Chondrocyte (in vitro differentiated cells): ENCODE measurements at regions not wholly inside any gene's neighbourhood (a gene's known extent, or its start where the extent isn't known, plus 50 kb on each side); places are given as distances from the start of the nearest gene placed in this dataset.

ENCODE experiments used
- DNase-seq: peaks from one replicate; pipeline ENCODE4 v3.0.0; 2021; ENCODE audit warnings: mixed read lengths, low spot score
- H3K27ac Mint-ChIP-seq: one replicate; pipeline ENCODE4 v1.8.0; 2021; ENCODE audit warnings: mild to moderate bottlenecking, moderate library complexity, mixed read lengths; ENCODE audit not compliant: unreplicated experiment
- H3K27me3 Mint-ChIP-seq: 2 replicates; pipeline ENCODE4 v1.8.0; 2021; ENCODE audit warnings: low read depth, mixed read lengths
- H3K36me3 Mint-ChIP-seq: 2 replicates; pipeline ENCODE4 v1.8.0; 2021; ENCODE audit warnings: low read depth, mixed read lengths
- H3K4me1 Mint-ChIP-seq: 2 replicates; pipeline ENCODE4 v1.8.0; 2021; ENCODE audit warnings: low read depth, mild to moderate bottlenecking, mixed read lengths
- H3K4me3 Mint-ChIP-seq: one replicate; pipeline ENCODE4 v1.8.0; 2021; ENCODE audit warnings: mild to moderate bottlenecking, moderate library complexity, mixed read lengths; ENCODE audit not compliant: unreplicated experiment
- H3K9me3 Mint-ChIP-seq: 2 replicates; pipeline ENCODE4 v1.8.0; 2021; ENCODE audit warnings: low read depth, mixed read lengths
- TF ChIP-seq, protein P1 (sequence below): fragments of 200-600 bp; sonication (generic); IDR thresholded peaks from 2 replicates; pipeline ENCODE4 v1.5.0; 2021; ENCODE audit warnings: antibody characterized with exemption, mild to moderate bottlenecking, moderate library complexity

DNA sequence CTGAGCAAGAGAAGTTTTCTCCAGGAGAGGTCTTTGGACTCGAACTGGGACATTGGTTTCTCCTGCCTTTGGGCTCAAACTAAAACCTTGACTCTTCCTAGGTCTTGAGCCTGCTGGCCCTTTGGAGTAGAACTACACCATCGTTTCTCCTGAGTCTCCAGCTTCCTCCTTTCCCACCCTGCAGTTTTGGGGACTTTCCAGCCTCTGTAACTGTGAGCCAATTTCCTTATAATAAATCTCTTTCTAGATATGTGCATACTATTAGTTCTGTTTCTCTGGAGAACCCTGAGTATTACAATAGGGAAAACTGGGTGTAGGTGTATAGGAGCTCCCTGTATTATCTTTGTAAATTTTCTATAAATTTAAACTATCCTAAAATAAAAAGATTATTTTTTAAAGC, 219.8 kb upstream of the AGAP1 start:
- Mint-ChIP-seq H3K4me1 (peaks cover 19% of the 10 kb centered on the region), H3K27me3 (no peaks in the 10 kb centered on the region), H3K36me3 (peaks cover 7% of the 10 kb centered on the region), H3K27ac (no peak overlapping the region), H3K4me3 (no peak overlapping the region), H3K9me3 (peaks cover 14% of the 10 kb centered on the region)
- TF ChIP-seq, protein P1, sequence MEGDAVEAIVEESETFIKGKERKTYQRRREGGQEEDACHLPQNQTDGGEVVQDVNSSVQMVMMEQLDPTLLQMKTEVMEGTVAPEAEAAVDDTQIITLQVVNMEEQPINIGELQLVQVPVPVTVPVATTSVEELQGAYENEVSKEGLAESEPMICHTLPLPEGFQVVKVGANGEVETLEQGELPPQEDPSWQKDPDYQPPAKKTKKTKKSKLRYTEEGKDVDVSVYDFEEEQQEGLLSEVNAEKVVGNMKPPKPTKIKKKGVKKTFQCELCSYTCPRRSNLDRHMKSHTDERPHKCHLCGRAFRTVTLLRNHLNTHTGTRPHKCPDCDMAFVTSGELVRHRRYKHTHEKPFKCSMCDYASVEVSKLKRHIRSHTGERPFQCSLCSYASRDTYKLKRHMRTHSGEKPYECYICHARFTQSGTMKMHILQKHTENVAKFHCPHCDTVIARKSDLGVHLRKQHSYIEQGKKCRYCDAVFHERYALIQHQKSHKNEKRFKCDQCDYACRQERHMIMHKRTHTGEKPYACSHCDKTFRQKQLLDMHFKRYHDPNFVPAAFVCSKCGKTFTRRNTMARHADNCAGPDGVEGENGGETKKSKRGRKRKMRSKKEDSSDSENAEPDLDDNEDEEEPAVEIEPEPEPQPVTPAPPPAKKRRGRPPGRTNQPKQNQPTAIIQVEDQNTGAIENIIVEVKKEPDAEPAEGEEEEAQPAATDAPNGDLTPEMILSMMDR, result no peak
- DNase-seq, result no peak

DNA sequence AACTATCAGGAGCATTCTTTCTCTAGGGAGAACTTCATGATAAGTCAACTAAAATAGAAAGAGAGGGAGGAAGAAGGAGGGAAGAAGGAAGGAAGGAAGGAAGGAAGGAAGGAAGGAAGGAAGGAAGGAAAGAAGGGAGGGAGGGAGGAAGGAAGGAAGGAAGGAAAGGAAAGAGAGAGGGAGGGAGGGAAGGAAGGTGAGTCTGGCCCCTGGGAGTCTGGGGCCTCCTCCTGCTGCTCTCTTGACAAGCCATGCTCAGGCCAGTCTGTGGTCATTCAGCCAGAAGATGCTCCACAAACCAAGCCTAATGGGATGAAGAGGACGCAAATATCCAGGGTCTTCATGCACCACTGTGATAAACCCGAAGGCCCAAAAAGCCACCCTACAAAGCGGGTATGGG, 216.4 kb upstream of the AGAP1 start:
- Mint-ChIP-seq H3K4me3 (no peak overlapping the region), H3K4me1 (peaks cover 4% of the 10 kb centered on the region), H3K27me3 (peaks cover 2% of the 10 kb centered on the region), H3K27ac (no peak overlapping the region), H3K9me3 (peaks cover 18% of the 10 kb centered on the region), H3K36me3 (peaks cover 7% of the 10 kb centered on the region)
- TF ChIP-seq, protein P1, result no peak
- no peak for DNase-seq

DNA sequence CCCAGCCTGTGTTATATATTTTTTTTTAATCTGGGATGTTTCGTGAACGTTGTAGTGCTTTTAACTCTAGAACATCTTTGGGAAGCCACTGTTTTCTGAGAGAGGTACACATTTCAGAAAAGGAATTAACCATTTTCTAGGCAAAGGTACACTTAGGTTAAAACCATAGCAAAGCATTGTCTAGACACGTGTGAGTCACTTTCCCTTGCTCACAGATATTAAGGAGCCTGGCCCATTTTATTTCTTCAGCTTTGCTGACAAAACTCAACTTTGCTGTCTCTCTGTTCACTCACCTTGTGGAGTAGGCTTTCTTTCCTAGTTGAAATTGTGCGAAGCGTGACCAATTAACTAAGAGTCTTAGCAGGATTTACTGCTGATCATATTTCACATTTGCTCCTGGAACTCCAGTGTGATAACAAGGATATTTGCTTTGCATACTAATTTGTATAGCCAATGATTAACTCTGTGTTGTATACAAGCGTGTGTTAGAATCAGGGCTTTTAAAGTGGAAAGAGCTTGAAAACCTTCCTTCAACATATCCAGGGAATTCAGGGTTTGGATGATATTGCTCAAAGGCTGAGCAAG, 215.0 kb upstream of the AGAP1 start:
- H3K4me1 Mint-ChIP-seq, result peaks cover 4% of the 10 kb centered on the region
- peaks cover 7% of the 10 kb centered on the region for H3K36me3 Mint-ChIP-seq
- H3K27ac Mint-ChIP-seq, result no peak overlapping the region
- TF ChIP-seq, protein P1, result no peak
- peaks cover 2% of the 10 kb centered on the region for H3K27me3 Mint-ChIP-seq
- no peak for DNase-seq
- H3K4me3 Mint-ChIP-seq, result no peak overlapping the region
- peaks cover 18% of the 10 kb centered on the region for H3K9me3 Mint-ChIP-seq

DNA sequence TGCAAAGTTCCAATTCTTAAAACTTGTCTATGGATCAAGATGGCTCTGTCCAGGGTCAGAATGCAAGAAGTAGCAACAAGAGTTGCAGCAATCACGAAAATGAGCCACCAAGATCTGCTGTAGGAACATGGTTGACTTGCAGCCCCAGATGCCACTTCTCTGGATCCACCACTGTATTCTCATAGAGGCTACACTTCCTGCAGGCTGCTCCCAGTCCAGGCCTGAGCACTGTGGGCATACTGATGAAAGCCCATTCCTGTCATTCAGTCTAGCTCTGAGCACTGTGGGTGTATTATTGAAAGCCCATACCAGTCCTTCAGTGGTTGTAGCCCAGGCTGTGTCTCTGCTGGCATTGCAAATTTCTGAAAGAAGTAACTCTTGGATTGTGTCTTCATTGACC, 213.9 kb upstream of the AGAP1 start:
- Mint-ChIP-seq H3K9me3 (peaks cover 11% of the 10 kb centered on the region), H3K27ac (no peak overlapping the region), H3K27me3 (peaks cover 2% of the 10 kb centered on the region), H3K4me3 (no peak overlapping the region), H3K36me3 (peaks cover 1% of the 10 kb centered on the region), H3K4me1 (peaks cover 4% of the 10 kb centered on the region)
- TF ChIP-seq, protein P1, result no peak
- no peak for DNase-seq

DNA sequence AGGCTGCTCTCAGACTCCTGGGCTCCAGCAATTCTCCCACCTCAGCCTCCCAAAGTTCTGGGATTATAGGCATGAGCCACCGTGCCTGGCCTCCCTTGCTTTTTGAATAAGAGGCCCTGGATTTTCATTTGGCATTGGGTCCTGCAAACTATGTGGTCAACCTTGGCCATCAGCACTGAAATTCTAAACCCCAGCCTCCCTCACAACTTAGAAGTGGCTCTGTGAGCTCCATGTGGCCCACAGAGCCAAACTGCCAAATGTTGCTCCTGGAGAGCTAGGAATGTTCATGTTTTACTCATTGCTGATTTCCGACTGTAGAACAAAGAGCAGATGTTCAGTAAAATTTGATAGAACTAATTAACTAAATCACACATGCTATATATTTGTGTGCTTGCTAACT, 210.6 kb upstream of the AGAP1 start:
- Mint-ChIP-seq H3K9me3 (peaks cover 4% of the 10 kb centered on the region), H3K27me3 (peaks cover 13% of the 10 kb centered on the region), H3K27ac (no peak overlapping the region), H3K4me1 (peaks cover 4% of the 10 kb centered on the region), H3K4me3 (no peak overlapping the region), H3K36me3 (no peaks in the 10 kb centered on the region)
- TF ChIP-seq, protein P1, result no peak
- no peak for DNase-seq
